ENCODE measurements at regions not wholly inside any gene's neighbourhood (a gene's known extent, or its start where the extent isn't known, plus 50 kb on each side); places are given as distances from the start of the nearest gene placed in this dataset.
"Not testable (repeated sequence)": the region's sequence is repeated elsewhere in the genome, so short reads cannot be mapped to it uniquely, and the experiment has no call there.

- DNase-seq (ENCODE audit: low read depth in 2 of 2) = no peak
Observed at GRCh38 chr3:115204475-115204874, 57.4 kb upstream of the ZBTB20 start.

- DNase-seq (ENCODE audit: low read depth in 2 of 2) = no peak
Observed at GRCh38 chr3:115208066-115208750, 61.1 kb upstream of the ZBTB20 start.

- DNase-seq (ENCODE audit: low read depth in 2 of 2) = no peak
Observed at GRCh38 chr3:115211810-115212492, 64.9 kb upstream of the ZBTB20 start.

- no peak for DNase-seq (ENCODE audit: low read depth in 2 of 2)
Observed at GRCh38 chr3:115212615-115213014, 65.5 kb upstream of the ZBTB20 start.

GRCh38 chr3:115213052-115213451 is 66.0 kb upstream of the ZBTB20 start:
- DNase-seq (ENCODE audit: low read depth in 2 of 2) = not testable (repeated sequence)

GRCh38 chr3:115217292-115217677 is 70.2 kb upstream of the ZBTB20 start:
- DNase-seq (ENCODE audit: low read depth in 2 of 2) = no peak

GRCh38 chr3:115217678-115218451 is 70.8 kb upstream of the ZBTB20 start:
- DNase-seq (ENCODE audit: low read depth in 2 of 2) = peak; percentile 76 to 81

GRCh38 chr3:115218859-115219258 is 71.8 kb upstream of the ZBTB20 start:
- DNase-seq (ENCODE audit: low read depth in 2 of 2) = no peak

GRCh38 chr3:115224687-115225086 is 77.6 kb upstream of the ZBTB20 start:
- DNase-seq (ENCODE audit: low read depth in 2 of 2) = no peak

GRCh38 chr3:115226844-115227445 is 79.9 kb upstream of the ZBTB20 start:
- DNase-seq (ENCODE audit: low read depth in 2 of 2) = no peak

GRCh38 chr3:115227461-115227860 is 80.4 kb upstream of the ZBTB20 start:
- no peak for DNase-seq (ENCODE audit: low read depth in 2 of 2)

GRCh38 chr3:115228266-115228665 is 81.2 kb upstream of the ZBTB20 start:
- peak in 1 of 2 donors; percentile 44 for DNase-seq (ENCODE audit: low read depth in 2 of 2)

- no peak for DNase-seq (ENCODE audit: low read depth in 2 of 2)
Observed at GRCh38 chr3:115232167-115232566, 85.1 kb upstream of the ZBTB20 start.

- peak in 1 of 2 donors; percentile 41 for DNase-seq (ENCODE audit: low read depth in 2 of 2)
Observed at GRCh38 chr3:115233021-115233420, 85.9 kb upstream of the ZBTB20 start.

- DNase-seq (ENCODE audit: low read depth in 2 of 2) = no peak
Observed at GRCh38 chr3:115236496-115236895, 89.4 kb upstream of the ZBTB20 start.

GRCh38 chr3:115239717-115240116 is 92.6 kb upstream of the ZBTB20 start:
- DNase-seq (ENCODE audit: low read depth in 2 of 2) = peak; percentile 98 to 100

- DNase-seq (ENCODE audit: low read depth in 2 of 2) = no peak
Observed at GRCh38 chr3:115244350-115244749, 97.3 kb upstream of the ZBTB20 start.

- peak in 1 of 2 donors; percentile 94 for DNase-seq (ENCODE audit: low read depth in 2 of 2)
Observed at GRCh38 chr3:115245438-115245837, 98.3 kb upstream of the ZBTB20 start.

GRCh38 chr3:115245899-115246298 is 98.8 kb upstream of the ZBTB20 start:
- DNase-seq (ENCODE audit: low read depth in 2 of 2) = no peak

GRCh38 chr3:115246461-115247020 is 99.5 kb upstream of the ZBTB20 start:
- peak in 1 of 2 donors; percentile 23 for DNase-seq (ENCODE audit: low read depth in 2 of 2)

- DNase-seq (ENCODE audit: low read depth in 2 of 2) = peak in 1 of 2 donors; percentile 65
Observed at GRCh38 chr3:115248274-115248673, 101.2 kb upstream of the ZBTB20 start.

- DNase-seq (ENCODE audit: low read depth in 2 of 2) = no peak
Observed at GRCh38 chr3:115251509-115251908, 104.4 kb upstream of the ZBTB20 start.
